HG03565 (cell line): ENCODE measurements at regions not wholly inside any gene's neighbourhood (a gene's known extent, or its start where the extent isn't known, plus 50 kb on each side); places are given as distances from the start of the nearest gene placed in this dataset.

Source experiments
- ATAC-seq: cut with Tn5 transposase; IDR thresholded peaks from one replicate; pipeline ENCODE4 v1.9.1; 2021; ENCODE audit warnings: mild to moderate bottlenecking, moderate library complexity; ENCODE audit not compliant: unreplicated experiment

- ATAC-seq = peak; percentile 35
These were observed 151.0 kb upstream of the THBS1 start for GRCh38 chr15:39429898-39430357.

- ATAC-seq = no peak
These were observed 150.5 kb upstream of the THBS1 start for GRCh38 chr15:39430389-39430788.

DNA sequence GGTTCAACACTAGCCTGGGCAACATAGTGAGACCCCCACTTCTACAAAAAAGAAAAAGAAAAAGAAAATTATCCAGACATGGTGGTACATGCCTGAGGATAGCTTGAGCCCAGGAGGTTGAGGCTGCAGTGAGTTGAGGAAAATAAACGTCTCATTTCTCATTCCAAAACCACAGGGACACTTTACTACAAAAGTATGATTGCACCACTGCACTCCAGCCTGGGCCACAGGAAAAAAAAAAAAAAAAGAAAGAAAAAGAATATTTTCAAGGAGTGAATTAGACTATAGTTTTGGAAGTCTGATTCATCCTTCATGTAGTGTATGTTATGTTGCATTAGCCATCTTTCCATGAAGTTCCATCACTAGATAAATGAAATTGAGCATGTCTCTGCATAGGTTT, 149.5 kb upstream of the THBS1 start:
- ATAC-seq = no peak

- no peak for ATAC-seq
These were observed 148.9 kb upstream of the THBS1 start for GRCh38 chr15:39432026-39432425.

DNA sequence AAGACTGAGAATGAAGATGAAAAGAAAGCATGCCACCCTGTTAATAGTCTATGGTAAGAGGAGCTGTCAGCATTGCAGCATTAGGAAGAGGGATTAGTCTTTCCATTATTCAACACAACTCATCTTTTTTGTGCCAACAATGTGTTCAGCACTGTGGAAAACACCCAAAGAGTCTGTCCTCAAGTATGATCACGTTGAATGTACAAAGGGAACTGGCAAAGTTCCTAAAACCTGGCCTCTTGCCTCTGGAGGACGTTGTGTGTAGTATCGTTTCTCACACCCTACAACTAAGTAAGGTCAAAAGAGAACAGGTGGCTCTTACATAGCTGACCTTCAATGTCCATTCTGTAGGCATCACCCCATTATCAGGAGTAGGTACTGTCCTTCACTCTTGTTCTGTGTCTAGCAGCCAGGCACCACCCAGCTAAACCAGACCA, 147.9 kb upstream of the THBS1 start:
- ATAC-seq = no peak

GRCh38 chr15:39433376-39433775, 147.5 kb upstream of the THBS1 start:
- ATAC-seq = no peak

DNA sequence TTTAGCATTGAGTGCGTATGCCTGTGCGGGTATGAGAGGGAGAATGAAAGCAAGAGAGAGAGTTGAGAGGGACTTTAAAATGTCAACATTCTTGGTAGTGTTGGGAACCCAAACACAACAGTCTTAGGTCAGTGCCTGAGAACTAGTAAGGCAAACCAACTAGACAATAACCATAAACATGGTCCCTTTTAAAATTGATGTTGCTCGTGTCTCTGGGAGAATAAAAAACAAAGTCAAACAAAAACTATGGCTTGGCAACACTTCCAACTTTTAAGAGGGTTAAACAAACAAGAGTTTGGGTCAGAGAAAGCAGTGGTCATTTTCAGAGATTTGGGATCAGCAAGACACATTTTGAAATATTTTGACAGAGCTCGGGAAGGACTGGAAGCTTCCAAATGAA, 146.7 kb upstream of the THBS1 start:
- no peak for ATAC-seq

- no peak for ATAC-seq
These were observed 146.1 kb upstream of the THBS1 start for GRCh38 chr15:39434751-39435238.

DNA sequence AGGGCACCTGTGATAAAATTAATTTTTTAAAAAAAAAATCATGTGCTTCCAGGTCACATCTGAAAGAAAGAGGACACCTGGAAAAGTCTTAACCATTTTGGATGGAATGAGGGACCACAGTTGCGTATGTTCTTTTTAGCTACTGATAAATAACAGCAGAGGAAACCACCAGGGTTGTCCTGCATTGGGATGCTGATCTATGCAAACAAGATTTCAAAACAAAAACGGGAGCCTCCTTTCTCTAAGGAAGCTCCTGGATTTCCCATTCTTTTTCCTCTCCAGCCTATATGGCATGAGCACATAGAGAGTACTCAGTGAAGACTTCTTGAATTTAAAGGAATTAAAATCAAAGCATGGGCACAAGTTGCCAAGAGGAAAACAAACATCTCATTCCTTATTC, 145.6 kb upstream of the THBS1 start:
- ATAC-seq = no peak

DNA sequence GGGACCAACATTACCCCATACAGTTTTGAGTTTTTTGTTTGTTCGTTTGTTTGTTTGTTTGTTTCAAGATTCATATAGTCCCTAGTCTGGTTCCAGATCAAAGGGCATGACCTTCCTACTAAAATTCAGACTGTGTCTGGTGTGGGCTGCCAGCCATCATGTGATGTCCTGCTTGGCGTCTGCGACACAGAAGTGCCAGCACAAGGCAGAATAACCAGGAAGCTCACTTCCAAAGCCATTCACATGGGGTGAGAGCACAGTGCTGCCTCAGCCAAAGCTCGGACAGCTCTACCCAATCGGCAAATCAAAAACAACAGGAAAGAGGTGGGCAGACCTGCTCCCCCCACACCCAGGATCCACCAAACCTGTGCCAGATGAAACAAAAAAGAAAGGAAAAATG, 142.6 kb upstream of the THBS1 start:
- ATAC-seq = no peak

- ATAC-seq = no peak
These were observed 141.9 kb upstream of the THBS1 start for GRCh38 chr15:39438799-39439592.

DNA sequence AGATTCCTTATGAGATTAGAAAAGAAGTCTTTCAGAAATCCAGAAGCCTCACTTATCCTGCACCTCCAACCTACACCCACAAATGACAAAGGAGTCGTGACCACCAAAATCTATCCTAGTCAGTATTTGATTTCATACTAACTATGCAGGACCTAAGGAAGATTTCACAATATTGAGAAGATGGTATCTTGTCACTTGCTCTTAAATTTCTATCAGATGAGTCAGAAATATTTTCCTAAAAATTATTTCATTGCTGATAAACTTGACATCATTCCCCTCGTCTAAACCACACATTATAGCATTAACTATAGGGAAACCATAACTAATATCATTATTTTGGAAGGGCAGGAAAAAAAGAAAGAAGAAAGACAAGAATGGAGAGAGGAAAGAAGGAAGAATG, 138.0 kb upstream of the THBS1 start:
- no peak for ATAC-seq

DNA sequence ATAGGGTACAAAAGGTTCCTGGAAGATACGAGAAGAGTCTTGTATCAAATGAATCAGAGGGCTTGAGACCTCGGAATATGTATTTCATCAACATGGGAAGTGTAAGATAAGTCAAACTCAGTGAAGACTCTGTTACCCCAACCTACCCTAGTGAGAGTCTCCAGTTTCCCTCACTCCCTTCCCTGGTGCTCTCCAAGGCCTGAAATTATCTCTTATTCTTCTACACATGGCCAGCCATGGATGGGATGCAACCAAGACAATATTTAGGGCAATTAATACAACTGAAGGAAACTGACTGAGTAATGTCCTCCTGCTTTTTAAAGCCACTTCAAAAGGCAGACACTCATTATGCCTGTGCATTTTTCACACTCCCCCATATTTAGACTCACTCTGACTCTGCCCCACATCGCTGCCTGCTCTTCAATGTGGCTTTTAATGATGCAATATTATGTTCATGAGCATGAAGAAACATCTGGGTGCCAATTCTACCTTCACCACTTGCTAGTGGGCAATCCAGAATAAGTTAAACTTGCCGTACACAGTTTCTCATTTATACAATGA, 137.1 kb upstream of the THBS1 start:
- ATAC-seq = no peak

- no peak for ATAC-seq
These were observed 136.0 kb upstream of the THBS1 start for GRCh38 chr15:39444735-39445470.

- no peak for ATAC-seq
These were observed 134.9 kb upstream of the THBS1 start for GRCh38 chr15:39445931-39446330.

DNA sequence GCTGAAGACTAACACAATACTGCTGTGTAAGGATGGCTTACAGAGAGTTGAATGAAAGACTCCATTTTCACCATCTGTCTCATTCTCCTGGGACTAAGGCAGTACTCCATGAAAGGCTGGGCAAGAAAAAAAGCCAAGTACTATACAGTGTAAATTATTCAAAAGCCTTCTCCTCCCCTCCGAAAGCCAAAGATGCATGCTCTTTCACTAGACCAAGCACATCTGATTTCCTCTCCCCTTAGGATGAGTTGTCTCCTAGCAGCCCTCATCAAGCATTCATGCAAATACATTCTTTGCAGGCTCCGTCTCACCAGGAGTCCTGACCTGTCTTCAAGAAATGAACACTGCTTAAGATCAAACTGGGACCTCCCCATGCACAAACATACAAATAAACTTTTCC, 133.5 kb upstream of the THBS1 start:
- no peak for ATAC-seq

DNA sequence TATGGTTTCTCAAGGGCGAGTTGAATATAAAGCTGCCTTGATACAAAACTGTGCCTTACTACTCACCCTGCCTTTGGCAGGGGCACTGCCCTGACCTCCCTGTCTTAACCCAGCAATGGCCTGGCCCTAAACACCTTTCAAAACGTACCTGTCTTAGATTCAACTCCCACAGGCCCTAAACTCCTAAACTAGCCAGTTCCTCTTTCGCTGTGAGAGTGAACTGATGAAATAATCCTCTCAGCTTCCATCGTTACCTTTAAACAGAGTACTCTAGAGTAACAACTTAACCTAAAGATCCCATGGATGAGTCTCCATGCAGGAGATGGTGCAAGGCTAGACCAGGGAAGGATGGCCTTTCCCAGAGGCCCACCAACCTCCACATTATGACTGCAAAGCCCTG, 133.0 kb upstream of the THBS1 start:
- no peak for ATAC-seq

DNA sequence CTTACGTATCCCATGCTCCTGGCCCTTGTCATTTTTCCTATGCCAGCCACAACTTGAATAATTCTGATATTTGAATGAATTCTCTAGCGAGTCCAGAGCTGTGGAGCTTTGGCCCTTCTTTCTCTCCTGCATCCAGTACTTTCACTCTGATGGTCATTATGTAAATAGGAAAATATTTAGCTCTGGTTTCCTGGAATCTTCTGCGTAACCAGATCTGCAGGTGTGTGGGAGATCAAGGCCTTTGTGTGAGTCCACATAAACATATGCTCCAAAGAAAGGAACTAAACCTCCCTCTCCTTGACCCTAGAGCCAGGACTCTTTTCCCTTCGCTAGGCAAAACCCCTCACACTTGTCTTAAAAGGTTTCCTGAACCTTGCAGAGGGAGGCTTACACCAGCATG, 132.5 kb upstream of the THBS1 start:
- ATAC-seq = no peak

- no peak for ATAC-seq
These were observed 129.7 kb upstream of the THBS1 start for GRCh38 chr15:39451121-39451688.

DNA sequence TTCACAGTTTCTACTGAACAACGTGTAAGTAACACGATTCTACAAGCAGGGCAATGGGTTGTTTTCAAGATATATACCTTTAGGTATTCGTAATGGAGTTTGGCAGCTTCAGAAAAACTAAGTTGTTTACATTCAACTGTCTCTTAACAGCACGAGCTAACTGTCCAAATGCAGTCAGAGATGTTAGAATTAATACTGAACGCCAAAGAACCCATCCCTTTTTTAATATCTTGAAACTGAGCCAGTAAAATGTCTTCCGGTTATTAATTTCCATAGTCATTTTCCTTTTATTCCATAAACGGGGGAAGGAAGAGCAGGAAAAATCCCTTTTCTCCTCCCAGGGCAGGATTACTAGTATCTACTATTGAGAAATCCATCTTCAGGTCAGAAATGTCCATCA, 129.0 kb upstream of the THBS1 start:
- ATAC-seq = no peak

DNA sequence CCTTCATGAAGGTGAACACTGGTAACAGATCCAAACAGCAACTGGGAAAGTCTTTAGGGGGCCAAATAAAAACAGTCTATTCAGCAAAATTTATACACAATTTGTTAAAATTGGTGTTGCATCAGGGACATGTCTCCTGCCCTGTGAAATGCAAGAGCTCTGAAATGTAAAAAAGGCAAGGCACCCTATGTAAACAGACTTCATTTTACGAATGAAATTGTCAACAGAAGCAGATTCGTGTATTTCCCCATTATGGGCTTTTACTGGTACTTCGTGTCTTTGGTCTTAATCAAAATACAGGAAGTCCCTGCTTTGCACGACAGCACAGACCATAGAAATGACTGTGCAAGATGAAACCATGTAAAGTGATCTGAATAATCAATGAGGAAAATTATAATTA, 127.3 kb upstream of the THBS1 start:
- peak; percentile 81 for ATAC-seq
